HEK293 (cell line): ENCODE measurements at regions not wholly inside any gene's neighbourhood (a gene's known extent, or its start where the extent isn't known, plus 50 kb on each side); places are given as distances from the start of the nearest gene placed in this dataset.

ENCODE experiments used
- CTCF ChIA-PET: fragments of 350-600 bp; formaldehyde crosslinking; extraction: SDS; loops from one replicate; lab custom pipeline; 2021; ENCODE audit warnings: antibody characterized with exemption; lab: Yijun Ruan, JAX
- POLR2A ChIA-PET: fragments of 300-600 bp; formaldehyde crosslinking; extraction: SDS; loops from one replicate; lab custom pipeline; 2020; ENCODE audit warnings: antibody characterized with exemption, inconsistent platforms; lab: Yijun Ruan, JAX
- H3K27ac ChIP-seq: fragments of 200-500 bp; sonication (Bioruptor generic); 2 replicates; pipeline ENCODE4 v1.5.1; 2014; ENCODE audit warnings: low read depth, low read length, control low read depth, inconsistent platforms; ENCODE audit errors: extremely low read depth
- H3K36me3 ChIP-seq, 2 experiments: fragments of 200-500 bp in 1 of 2; sonication (Bioruptor generic) in 1 of 2; 1 replicate in 1 of 2; 2 replicates in 1 of 2; pipeline ENCODE4 v1.5.1; 2014 to 2017; ENCODE audit warnings: inconsistent platforms in 2 of 2, low read length in 2 of 2; ENCODE audit not compliant: control insufficient read depth in 2 of 2, insufficient read depth in 1 of 2
- H3K4me1 ChIP-seq: fragments of 200-500 bp; sonication (Bioruptor generic); 2 replicates; pipeline ENCODE4 v1.5.1; 2014; ENCODE audit warnings: mild to moderate bottlenecking, low read length, inconsistent platforms; ENCODE audit not compliant: control insufficient read depth, insufficient read depth
- H3K4me3 ChIP-seq: 2 replicates; pipeline ENCODE4 v1.5.1; 2011; ENCODE audit warnings: low read depth, mild to moderate bottlenecking, control low read depth, low read length, moderate library complexity
- H3K9me3 ChIP-seq: fragments of 200-500 bp; sonication (Bioruptor generic); 2 replicates; pipeline ENCODE4 v1.5.1; 2014; ENCODE audit warnings: low read depth, low read length, inconsistent platforms; ENCODE audit not compliant: control insufficient read depth, insufficient read depth
- GLI4 ChIP-seq: fragments of 450-650 bp; formaldehyde crosslinking; IDR thresholded peaks from 2 replicates; pipeline ENCODE4 v1.5.1; 2016; ENCODE audit warnings: missing biosample characterization, missing genetic modification characterization
- GLIS1 ChIP-seq: fragments of 450-650 bp; formaldehyde crosslinking; IDR thresholded peaks from 2 replicates; pipeline ENCODE4 v1.5.1; 2016; ENCODE audit warnings: missing biosample characterization, missing genetic modification characterization
- KLF16 ChIP-seq: fragments of 450-650 bp; formaldehyde crosslinking; IDR thresholded peaks from 2 replicates; pipeline ENCODE4 v1.5.1; 2017; ENCODE audit warnings: missing biosample characterization, missing genetic modification characterization
- ZBTB21 ChIP-seq: fragments of 450-650 bp; formaldehyde crosslinking; IDR thresholded peaks from 2 replicates; pipeline ENCODE4 v1.5.1; 2017; ENCODE audit warnings: missing biosample characterization, missing genetic modification characterization
- ZFP69B ChIP-seq: fragments of 450-650 bp; formaldehyde crosslinking; IDR thresholded peaks from 2 replicates; pipeline ENCODE4 v1.5.1; 2016; ENCODE audit warnings: missing biosample characterization, missing genetic modification characterization
- ZNF223 ChIP-seq: fragments of 450-650 bp; formaldehyde crosslinking; IDR thresholded peaks from 2 replicates; pipeline ENCODE4 v1.5.1; 2016; ENCODE audit warnings: missing biosample characterization, missing genetic modification characterization
- ZNF266 ChIP-seq: fragments of 450-650 bp; formaldehyde crosslinking; IDR thresholded peaks from 2 replicates; pipeline ENCODE4 v1.5.1; 2016; ENCODE audit warnings: missing biosample characterization, missing genetic modification characterization, low read depth
- ZNF311 ChIP-seq: fragments of 450-650 bp; formaldehyde crosslinking; IDR thresholded peaks from 2 replicates; pipeline ENCODE4 v1.5.1; 2017; ENCODE audit warnings: missing biosample characterization, missing genetic modification characterization, borderline replicate concordance
- ZNF366 ChIP-seq: fragments of 450-650 bp; formaldehyde crosslinking; conservative IDR thresholded peaks from 2 replicates; pipeline ENCODE4 v1.5.1; 2016; ENCODE audit warnings: missing biosample characterization, missing genetic modification characterization
- ZNF530 ChIP-seq: fragments of 450-650 bp; formaldehyde crosslinking; IDR thresholded peaks from 2 replicates; pipeline ENCODE4 v1.5.1; 2016; ENCODE audit warnings: low read depth, missing biosample characterization, missing genetic modification characterization
- ZNF610 ChIP-seq: fragments of 450-650 bp; formaldehyde crosslinking; IDR thresholded peaks from 2 replicates; pipeline ENCODE4 v1.5.1; 2016; ENCODE audit warnings: missing biosample characterization, missing genetic modification characterization, borderline replicate concordance
- ZNF768 ChIP-seq: fragments of 450-650 bp; formaldehyde crosslinking; IDR thresholded peaks from 2 replicates; pipeline ENCODE4 v1.5.1; 2018; ENCODE audit warnings: missing biosample characterization, mild to moderate bottlenecking, missing genetic modification characterization
- ZNF776 ChIP-seq: fragments of 450-650 bp; formaldehyde crosslinking; IDR thresholded peaks from 2 replicates; pipeline ENCODE4 v1.5.0; 2017; ENCODE audit warnings: missing biosample characterization, missing genetic modification characterization, borderline replicate concordance
- ZNF843 ChIP-seq: fragments of 450-650 bp; formaldehyde crosslinking; IDR thresholded peaks from 2 replicates; pipeline ENCODE4 v1.5.1; 2016; ENCODE audit warnings: missing biosample characterization, missing genetic modification characterization
- TF ChIP-seq, protein P1 (sequence below): fragments of 450-650 bp; IDR thresholded peaks from 2 replicates; pipeline ENCODE4 v1.5.1; 2018; ENCODE audit warnings: missing biosample characterization, mild to moderate bottlenecking, missing genetic modification characterization
- TF ChIP-seq, protein P2 (sequence below): fragments of 450-650 bp; formaldehyde crosslinking; IDR thresholded peaks from 2 replicates; pipeline ENCODE4 v1.5.1; 2016; ENCODE audit warnings: missing biosample characterization, missing genetic modification characterization
- TF ChIP-seq, protein P3 (sequence below): fragments of 450-650 bp; formaldehyde crosslinking; conservative IDR thresholded peaks from 2 replicates; pipeline ENCODE4 v1.5.1; 2016; ENCODE audit warnings: low read depth, missing biosample characterization, missing genetic modification characterization
- TF ChIP-seq, protein P4 (sequence below): fragments of 450-650 bp; formaldehyde crosslinking; IDR thresholded peaks from 2 replicates; pipeline ENCODE4 v1.5.1; 2016; ENCODE audit warnings: missing biosample characterization, missing genetic modification characterization

DNA sequence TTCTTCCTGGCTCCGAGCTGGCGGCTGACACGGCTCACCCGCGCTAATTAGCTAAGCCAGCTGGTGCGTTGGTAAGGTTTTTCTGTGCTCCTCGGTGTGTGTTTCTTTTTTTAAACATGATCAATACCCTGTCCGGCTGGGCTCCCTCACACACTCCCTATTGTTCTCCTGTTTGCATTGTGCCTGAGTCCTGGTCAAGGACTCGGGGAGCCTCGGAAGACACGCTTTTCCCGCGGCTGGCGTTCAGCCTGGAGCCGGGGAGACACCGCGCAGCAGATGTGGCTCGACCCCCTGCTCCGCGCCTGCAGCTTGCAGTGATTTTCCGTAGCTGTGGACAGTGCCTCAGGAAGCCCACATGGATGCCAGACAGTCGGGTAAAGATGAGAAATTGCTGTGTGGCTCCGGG lies 454.9 kb upstream of the CADM1 start (continued):
- TF ChIP-seq, protein P1, sequence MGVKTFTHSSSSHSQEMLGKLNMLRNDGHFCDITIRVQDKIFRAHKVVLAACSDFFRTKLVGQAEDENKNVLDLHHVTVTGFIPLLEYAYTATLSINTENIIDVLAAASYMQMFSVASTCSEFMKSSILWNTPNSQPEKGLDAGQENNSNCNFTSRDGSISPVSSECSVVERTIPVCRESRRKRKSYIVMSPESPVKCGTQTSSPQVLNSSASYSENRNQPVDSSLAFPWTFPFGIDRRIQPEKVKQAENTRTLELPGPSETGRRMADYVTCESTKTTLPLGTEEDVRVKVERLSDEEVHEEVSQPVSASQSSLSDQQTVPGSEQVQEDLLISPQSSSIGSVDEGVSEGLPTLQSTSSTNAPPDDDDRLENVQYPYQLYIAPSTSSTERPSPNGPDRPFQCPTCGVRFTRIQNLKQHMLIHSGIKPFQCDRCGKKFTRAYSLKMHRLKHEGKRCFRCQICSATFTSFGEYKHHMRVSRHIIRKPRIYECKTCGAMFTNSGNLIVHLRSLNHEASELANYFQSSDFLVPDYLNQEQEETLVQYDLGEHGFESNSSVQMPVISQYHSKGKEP (tag by site-specific recombination) = no peak
- TF ChIP-seq ZNF776 (tag by site-specific recombination) = no peak

DNA sequence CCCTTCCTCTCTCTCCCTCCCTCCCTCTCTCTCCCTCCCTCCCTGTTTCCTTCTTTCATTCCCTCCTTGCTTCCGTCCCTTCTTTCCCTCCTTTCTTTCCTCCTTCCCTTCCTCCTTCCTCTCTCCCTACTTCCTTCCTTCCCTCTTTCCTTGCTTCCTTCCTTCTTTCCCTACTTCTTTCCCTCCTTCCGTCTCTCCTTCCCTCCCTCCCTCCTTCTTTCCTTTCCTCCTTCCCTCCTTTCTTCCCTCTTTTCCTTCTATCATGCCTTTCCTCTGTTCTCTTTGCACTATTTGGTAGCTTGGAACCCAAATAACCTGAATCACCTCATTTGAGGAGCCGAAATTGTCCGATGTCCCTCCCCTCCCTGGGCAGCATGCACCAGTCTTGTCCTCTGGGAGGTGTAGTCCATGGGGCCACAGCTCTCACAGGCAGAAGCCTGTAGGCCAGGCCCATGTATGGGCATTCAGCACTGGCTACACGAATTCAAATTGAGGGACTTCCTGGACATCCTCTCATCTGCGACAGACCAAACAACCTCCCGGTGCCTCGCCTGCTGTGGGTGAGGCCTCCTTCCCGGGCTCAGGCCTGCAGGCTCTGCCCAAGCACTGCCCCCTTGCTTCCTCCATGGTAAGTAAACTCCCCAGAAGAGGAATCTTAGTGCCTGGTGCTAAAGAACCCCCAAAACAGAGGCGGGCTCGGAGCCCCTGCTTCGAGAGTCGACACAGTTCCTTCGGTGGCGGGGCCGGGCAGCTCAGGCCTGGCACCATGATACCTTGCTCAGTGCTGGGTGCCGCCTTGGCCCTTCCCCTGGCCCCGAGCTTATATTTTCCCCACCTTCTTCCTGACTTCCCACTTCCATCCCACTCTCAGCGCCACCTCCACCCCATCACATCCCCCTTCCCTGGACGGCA lies 454.1 kb upstream of the CADM1 start:
- POLR2A ChIA-PET = no interaction called here
- CTCF ChIA-PET = interaction anchor here (0.6 kb wide), 1 partner anchor 144 kb away, joined by 3 read pairs; no protein-coding TSS in a partner anchor
- no peaks in the 10 kb centered on the region for H3K4me1 ChIP-seq
- H3K36me3 ChIP-seq = no peaks in the 10 kb centered on the region
- no peak overlapping the region for H3K27ac ChIP-seq
- H3K4me3 ChIP-seq = no peak overlapping the region
- no peaks in the 10 kb centered on the region for H3K9me3 ChIP-seq
- peak; percentile 90 for TF ChIP-seq ZNF366
- TF ChIP-seq, protein P2, sequence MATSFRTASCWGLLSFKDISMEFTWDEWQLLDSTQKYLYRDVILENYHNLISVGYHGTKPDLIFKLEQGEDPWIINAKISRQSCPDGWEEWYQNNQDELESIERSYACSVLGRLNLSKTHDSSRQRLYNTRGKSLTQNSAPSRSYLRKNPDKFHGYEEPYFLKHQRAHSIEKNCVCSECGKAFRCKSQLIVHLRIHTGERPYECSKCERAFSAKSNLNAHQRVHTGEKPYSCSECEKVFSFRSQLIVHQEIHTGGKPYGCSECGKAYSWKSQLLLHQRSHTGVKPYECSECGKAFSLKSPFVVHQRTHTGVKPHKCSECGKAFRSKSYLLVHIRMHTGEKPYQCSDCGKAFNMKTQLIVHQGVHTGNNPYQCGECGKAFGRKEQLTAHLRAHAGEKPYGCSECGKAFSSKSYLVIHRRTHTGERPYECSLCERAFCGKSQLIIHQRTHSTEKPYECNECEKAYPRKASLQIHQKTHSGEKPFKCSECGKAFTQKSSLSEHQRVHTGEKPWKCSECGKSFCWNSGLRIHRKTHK (tag by site-specific recombination) = no peak

DNA sequence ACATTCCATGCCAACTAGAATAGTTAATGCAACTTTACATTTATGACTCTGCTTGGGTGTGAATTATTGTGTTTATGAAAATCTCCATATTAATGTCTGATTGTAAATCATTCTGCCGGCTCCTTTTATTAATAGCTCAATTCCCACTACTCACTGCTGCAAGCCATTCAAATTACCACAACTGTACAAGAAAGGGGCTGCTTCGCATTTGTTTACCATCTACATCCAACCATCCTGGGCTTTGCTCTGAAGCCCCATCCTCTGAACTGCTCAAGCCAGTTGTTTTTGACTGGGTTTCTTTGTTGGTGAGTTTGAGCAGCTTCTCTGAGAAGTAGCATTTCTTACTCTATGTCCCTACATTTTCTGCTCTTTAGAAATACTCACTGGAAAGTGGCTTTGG lies 451.6 kb upstream of the CADM1 start:
- POLR2A ChIA-PET = no interaction called here
- no peak overlapping the region for H3K4me3 ChIP-seq
- CTCF ChIA-PET = no interaction called here

More for the DNA sequence above, 451.6 kb upstream of the CADM1 start:
- TF ChIP-seq ZFP69B (tag by site-specific recombination) (no peak), KLF16 (tag by site-specific recombination) (no peak), ZNF843 (tag by site-specific recombination) (no peak), ZBTB21 (tag by site-specific recombination) (no peak), ZNF311 (no peak), ZNF223 (no peak), GLIS1 (tag by site-specific recombination) (no peak), ZNF768 (no peak), GLI4 (tag by site-specific recombination) (no peak), ZNF266 (tag by site-specific recombination) (no peak), ZNF610 (tag by site-specific recombination) (no peak), ZNF530 (tag by site-specific recombination) (no peak)
- TF ChIP-seq, protein P3, sequence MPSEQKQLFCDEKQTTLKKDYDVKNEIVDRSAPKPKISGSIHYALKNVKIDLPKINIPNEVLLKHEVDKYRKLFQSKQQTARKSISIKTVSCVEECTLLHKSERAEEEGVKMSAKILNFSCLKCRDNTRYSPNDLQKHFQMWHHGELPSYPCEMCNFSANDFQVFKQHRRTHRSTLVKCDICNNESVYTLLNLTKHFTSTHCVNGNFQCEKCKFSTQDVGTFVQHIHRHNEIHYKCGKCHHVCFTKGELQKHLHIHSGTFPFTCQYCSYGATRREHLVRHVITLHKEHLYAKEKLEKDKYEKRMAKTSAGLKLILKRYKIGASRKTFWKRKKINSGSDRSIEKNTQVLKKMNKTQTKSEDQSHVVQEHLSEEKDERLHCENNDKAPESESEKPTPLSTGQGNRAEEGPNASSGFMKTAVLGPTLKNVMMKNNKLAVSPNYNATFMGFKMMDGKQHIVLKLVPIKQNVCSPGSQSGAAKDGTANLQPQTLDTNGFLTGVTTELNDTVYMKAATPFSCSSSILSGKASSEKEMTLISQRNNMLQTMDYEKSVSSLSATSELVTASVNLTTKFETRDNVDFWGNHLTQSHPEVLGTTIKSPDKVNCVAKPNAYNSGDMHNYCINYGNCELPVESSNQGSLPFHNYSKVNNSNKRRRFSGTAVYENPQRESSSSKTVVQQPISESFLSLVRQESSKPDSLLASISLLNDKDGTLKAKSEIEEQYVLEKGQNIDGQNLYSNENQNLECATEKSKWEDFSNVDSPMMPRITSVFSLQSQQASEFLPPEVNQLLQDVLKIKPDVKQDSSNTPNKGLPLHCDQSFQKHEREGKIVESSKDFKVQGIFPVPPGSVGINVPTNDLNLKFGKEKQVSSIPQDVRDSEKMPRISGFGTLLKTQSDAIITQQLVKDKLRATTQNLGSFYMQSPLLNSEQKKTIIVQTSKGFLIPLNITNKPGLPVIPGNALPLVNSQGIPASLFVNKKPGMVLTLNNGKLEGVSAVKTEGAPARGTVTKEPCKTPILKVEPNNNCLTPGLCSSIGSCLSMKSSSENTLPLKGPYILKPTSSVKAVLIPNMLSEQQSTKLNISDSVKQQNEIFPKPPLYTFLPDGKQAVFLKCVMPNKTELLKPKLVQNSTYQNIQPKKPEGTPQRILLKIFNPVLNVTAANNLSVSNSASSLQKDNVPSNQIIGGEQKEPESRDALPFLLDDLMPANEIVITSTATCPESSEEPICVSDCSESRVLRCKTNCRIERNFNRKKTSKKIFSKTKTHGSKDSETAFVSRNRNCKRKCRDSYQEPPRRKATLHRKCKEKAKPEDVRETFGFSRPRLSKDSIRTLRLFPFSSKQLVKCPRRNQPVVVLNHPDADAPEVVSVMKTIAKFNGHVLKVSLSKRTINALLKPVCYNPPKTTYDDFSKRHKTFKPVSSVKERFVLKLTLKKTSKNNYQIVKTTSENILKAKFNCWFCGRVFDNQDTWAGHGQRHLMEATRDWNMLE = no peak
- TF ChIP-seq, protein P4, sequence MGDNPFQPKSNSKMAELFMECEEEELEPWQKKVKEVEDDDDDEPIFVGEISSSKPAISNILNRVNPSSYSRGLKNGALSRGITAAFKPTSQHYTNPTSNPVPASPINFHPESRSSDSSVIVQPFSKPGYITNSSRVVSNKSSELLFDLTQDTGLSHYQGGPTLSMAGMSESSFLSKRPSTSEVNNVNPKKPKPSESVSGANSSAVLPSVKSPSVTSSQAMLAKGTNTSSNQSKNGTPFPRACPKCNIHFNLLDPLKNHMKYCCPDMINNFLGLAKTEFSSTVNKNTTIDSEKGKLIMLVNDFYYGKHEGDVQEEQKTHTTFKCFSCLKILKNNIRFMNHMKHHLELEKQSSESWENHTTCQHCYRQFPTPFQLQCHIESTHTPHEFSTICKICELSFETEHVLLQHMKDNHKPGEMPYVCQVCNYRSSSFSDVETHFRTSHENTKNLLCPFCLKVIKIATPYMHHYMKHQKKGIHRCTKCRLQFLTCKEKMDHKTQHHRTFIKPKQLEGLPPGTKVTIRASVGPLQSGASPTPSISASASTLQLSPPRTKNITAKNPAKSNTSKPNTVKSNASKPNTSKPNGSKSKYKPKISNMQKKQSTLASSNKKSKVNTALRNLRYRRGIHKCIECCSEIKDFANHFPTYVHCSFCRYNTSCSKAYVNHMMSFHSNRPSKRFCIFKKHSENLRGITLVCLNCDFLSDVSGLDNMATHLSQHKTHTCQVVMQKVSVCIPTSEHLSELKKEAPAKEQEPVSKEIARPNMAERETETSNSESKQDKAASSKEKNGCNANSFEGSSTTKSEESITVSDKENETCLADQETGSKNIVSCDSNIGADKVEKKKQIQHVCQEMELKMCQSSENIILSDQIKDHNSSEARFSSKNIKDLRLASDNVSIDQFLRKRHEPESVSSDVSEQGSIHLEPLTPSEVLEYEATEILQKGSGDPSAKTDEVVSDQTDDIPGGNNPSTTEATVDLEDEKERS (tag by site-specific recombination) = no peak
- TF ChIP-seq, all 188 proteins: peak for 0
- no peaks in the 10 kb centered on the region for H3K9me3 ChIP-seq
- H3K36me3 ChIP-seq = no peaks in the 10 kb centered on the region
- H3K4me1 ChIP-seq = no peaks in the 10 kb centered on the region
- no peak overlapping the region for H3K27ac ChIP-seq
